ENCODE measurements at regions not wholly inside any gene's neighbourhood (a gene's known extent, or its start where the extent isn't known, plus 50 kb on each side); places are given as distances from the start of the nearest gene placed in this dataset.

DNA sequence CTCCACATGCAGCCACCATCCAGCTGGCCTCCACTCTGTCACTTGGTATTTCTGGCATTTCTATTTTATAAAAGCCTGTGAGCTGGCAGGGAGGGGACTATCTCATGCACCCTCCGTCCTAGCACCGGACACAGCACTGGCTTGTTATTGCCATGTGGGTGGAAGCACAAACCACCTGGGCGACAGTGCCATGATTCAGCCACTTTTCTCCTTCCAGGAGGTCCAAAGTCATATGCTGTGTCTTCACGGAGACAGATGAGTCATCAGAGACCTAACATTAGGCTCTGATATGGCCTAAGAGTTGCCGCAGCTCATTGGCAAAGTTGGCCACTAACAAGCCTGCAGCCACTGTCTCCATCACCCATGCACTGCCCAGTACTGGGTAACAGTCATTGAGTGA is 1123.0 kb downstream of the VRK1 start:
- DNase-seq (ENCODE audit: low read depth): no peak
- no peak overlapping the region for H3K4me3 ChIP-seq (ENCODE audit: low read depth, low read length)
- TF ChIP-seq, protein P1, sequence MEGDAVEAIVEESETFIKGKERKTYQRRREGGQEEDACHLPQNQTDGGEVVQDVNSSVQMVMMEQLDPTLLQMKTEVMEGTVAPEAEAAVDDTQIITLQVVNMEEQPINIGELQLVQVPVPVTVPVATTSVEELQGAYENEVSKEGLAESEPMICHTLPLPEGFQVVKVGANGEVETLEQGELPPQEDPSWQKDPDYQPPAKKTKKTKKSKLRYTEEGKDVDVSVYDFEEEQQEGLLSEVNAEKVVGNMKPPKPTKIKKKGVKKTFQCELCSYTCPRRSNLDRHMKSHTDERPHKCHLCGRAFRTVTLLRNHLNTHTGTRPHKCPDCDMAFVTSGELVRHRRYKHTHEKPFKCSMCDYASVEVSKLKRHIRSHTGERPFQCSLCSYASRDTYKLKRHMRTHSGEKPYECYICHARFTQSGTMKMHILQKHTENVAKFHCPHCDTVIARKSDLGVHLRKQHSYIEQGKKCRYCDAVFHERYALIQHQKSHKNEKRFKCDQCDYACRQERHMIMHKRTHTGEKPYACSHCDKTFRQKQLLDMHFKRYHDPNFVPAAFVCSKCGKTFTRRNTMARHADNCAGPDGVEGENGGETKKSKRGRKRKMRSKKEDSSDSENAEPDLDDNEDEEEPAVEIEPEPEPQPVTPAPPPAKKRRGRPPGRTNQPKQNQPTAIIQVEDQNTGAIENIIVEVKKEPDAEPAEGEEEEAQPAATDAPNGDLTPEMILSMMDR (conservative IDR thresholded peaks at IDR 0.05; ENCODE audit: low read depth, low read length): no peak

DNA sequence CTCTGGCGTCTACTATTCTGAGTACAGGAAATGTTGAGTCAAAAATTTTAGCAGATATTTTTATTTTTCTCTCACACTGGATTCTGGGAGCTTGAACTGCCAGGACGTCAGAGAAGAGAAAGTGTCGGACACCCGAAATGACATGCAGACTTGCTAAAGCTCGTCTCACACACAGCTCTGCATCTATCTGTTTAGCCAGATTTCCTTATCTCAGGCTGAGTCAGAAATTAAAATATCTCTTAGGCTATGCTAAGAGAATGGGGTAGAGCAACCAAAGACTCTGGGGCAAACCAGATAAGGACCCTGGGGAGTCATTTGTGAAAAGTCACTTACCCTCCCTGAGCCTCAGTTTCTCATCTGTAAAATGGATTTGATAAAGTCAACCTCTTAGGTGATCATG is 1124.1 kb downstream of the VRK1 start:
- TF ChIP-seq, protein P1 (conservative IDR thresholded peaks at IDR 0.05; ENCODE audit: low read depth, low read length): no peak
- DNase-seq (ENCODE audit: low read depth): no peak
- H3K4me3 ChIP-seq (ENCODE audit: low read depth, low read length): no peak overlapping the region

DNA sequence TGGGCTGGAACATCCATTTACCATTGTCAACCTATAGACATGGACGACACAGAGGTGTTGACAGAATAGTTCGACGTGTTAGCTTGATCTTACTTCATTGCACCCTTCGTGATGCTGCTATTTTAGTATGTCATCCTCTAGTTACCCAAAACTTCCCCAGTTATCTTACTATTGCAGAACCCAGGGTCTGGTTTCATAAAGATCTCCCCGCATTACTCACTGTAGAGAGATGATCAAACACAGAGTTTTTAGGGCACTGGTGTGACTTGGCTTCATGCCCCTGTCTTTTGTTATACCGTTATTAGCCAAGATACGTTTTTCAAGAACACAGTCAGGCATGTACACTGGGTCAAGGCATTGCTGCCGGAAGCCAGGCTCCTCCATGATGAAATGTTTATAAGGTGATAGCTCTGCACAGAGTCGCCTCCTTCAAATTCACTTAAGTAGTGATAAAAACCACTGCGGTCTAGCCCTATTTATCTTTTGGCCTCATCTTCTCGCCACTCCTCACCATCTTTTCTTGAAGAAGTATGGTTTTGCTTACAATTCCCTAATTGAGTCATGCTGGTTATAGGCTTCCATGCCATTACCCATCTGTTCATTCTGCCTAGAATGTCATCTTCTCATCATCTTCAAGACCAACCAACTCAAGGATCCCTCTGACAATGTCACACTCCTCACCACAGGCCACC is 1127.9 kb downstream of the VRK1 start:
- H3K4me3 ChIP-seq (ENCODE audit: low read depth, low read length): no peak overlapping the region
- TF ChIP-seq, protein P1 (conservative IDR thresholded peaks at IDR 0.05; ENCODE audit: low read depth, low read length): no peak
- DNase-seq (ENCODE audit: low read depth): no peak

- TF ChIP-seq, protein P1 (conservative IDR thresholded peaks at IDR 0.05; ENCODE audit: low read depth, low read length): no peak
- no peak for DNase-seq (ENCODE audit: low read depth)
- H3K4me3 ChIP-seq (ENCODE audit: low read depth, low read length): no peak overlapping the region
These were observed 1133.0 kb downstream of the VRK1 start for GRCh38 chr14:97930166-97930565.

GRCh38 chr14:97931273-97931672 is 1134.1 kb downstream of the VRK1 start:
- DNase-seq (ENCODE audit: low read depth): no peak
- TF ChIP-seq, protein P1 (conservative IDR thresholded peaks at IDR 0.05; ENCODE audit: low read depth, low read length): no peak
- H3K4me3 ChIP-seq (ENCODE audit: low read depth, low read length): no peak overlapping the region

DNA sequence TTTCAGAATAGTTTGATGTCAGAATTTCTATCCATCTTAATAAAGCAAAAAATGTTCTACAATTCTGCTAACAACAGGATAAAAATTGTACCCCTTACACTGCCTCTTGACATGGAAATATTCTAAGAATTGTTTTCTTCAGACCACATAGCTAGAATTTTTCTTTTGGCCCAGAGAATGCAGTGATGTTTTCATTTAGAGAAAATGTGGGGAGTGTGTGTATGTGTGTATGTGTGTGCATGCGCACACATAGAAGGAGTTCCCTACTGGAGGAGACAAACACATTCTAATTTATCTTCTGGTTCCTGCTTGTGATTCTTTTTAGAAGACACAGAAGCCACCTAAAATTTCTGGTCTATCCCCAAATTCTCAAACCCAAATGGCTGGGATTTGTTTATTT is 1145.7 kb downstream of the VRK1 start:
- no peak overlapping the region for H3K4me3 ChIP-seq (ENCODE audit: low read depth, low read length)
- no peak for DNase-seq (ENCODE audit: low read depth)
- TF ChIP-seq, protein P1 (conservative IDR thresholded peaks at IDR 0.05; ENCODE audit: low read depth, low read length): no peak

DNA sequence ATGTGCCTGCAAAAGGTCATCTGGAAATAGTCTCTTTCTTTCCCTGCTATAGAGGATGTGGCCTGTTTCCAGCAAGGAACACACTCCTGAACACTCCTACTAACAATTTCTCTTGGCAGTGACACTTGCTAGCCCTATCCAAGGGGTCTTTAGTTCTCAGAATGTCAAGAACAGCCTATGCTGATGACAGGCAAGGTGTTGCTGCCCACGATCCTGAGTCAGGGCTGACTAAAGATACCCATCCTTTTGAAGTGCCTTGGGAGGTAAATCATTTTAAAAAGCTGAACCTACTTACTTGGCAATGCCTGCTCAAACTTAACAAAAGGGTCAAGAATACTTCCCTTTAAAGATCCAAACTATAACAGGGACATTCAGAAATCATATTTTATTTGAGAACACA is 1146.4 kb downstream of the VRK1 start:
- TF ChIP-seq, protein P1 (conservative IDR thresholded peaks at IDR 0.05; ENCODE audit: low read depth, low read length): no peak
- no peak for DNase-seq (ENCODE audit: low read depth)
- no peak overlapping the region for H3K4me3 ChIP-seq (ENCODE audit: low read depth, low read length)

Measured in choroid plexus epithelial cell (primary cell).